MM.1S (cell line): ENCODE measurements at regions not wholly inside any gene's neighbourhood (a gene's known extent, or its start where the extent isn't known, plus 50 kb on each side); places are given as distances from the start of the nearest gene placed in this dataset.

Experiments
- CTCF ChIP-seq: fragments of 300-600 bp; sonication (generic); IDR thresholded peaks from 2 replicates; pipeline ENCODE4 v1.5.1; 2016; ENCODE audit warnings: antibody characterized with exemption, low read length, mixed read lengths
- EZH2 ChIP-seq: fragments of 300-600 bp; sonication (generic); optimal IDR thresholded peaks from 2 replicates; pipeline ENCODE3; 2017; ENCODE audit warnings: low read depth, mild to moderate bottlenecking, antibody characterized with exemption, low read length, mixed read lengths
- EZH2phosphoT487 ChIP-seq: fragments of 300-600 bp; sonication (generic); IDR thresholded peaks from 2 replicates; pipeline ENCODE4 v1.6.1; 2018; ENCODE audit warnings: antibody characterized with exemption, low read length

GRCh38 chr5:174378121-174378874, 332.8 kb downstream of the NSG2 start:
- TF ChIP-seq CTCF: no peak
- TF ChIP-seq EZH2: no peak
- no peak for TF ChIP-seq EZH2phosphoT487
